GM21390 (cell line): ENCODE measurements at regions not wholly inside any gene's neighbourhood (a gene's known extent, or its start where the extent isn't known, plus 50 kb on each side); places are given as distances from the start of the nearest gene placed in this dataset.
"Not testable (repeated sequence)": the region's sequence is repeated elsewhere in the genome, so short reads cannot be mapped to it uniquely, and the experiment has no call there.

Experiments used
- ATAC-seq: cut with Tn5 transposase; IDR thresholded peaks from one replicate; pipeline ENCODE4 v1.9.1; 2021; ENCODE audit not compliant: unreplicated experiment

- ATAC-seq = no peak
These were observed 82.4 kb upstream of the PPP1R26 start for GRCh38 chr9:135397142-135397541.

- ATAC-seq = no peak
These were observed 80.5 kb upstream of the PPP1R26 start for GRCh38 chr9:135399000-135399649.

- ATAC-seq = no peak
These were observed 79.1 kb upstream of the PPP1R26 start for GRCh38 chr9:135400496-135400895.

GRCh38 chr9:135401218-135401617, 78.4 kb upstream of the PPP1R26 start:
- no peak for ATAC-seq

- no peak for ATAC-seq
These were observed 77.4 kb upstream of the PPP1R26 start for GRCh38 chr9:135402048-135402738.

GRCh38 chr9:135402739-135403695, 76.6 kb upstream of the PPP1R26 start:
- ATAC-seq = no peak

GRCh38 chr9:135403733-135404450, 75.7 kb upstream of the PPP1R26 start:
- ATAC-seq = no peak

- ATAC-seq = no peak
These were observed 75.0 kb upstream of the PPP1R26 start for GRCh38 chr9:135404451-135405144.

GRCh38 chr9:135405145-135405464, 74.5 kb upstream of the PPP1R26 start:
- not testable (repeated sequence) for ATAC-seq

- ATAC-seq = no peak
These were observed 70.9 kb upstream of the PPP1R26 start for GRCh38 chr9:135408476-135409254.

- ATAC-seq = no peak
These were observed 70.0 kb upstream of the PPP1R26 start for GRCh38 chr9:135409286-135410200.

GRCh38 chr9:135410421-135410820, 69.2 kb upstream of the PPP1R26 start:
- ATAC-seq = no peak

GRCh38 chr9:135410831-135411473, 68.6 kb upstream of the PPP1R26 start:
- ATAC-seq = no peak

GRCh38 chr9:135411605-135412004, 68.0 kb upstream of the PPP1R26 start:
- ATAC-seq = not testable (repeated sequence)

GRCh38 chr9:135412315-135413085, 67.1 kb upstream of the PPP1R26 start:
- ATAC-seq = peak; percentile 48

GRCh38 chr9:135413086-135413375, 66.6 kb upstream of the PPP1R26 start:
- no peak for ATAC-seq

GRCh38 chr9:135413461-135413860, 66.1 kb upstream of the PPP1R26 start:
- ATAC-seq = no peak

- no peak for ATAC-seq
These were observed 65.3 kb upstream of the PPP1R26 start for GRCh38 chr9:135414293-135414692.
